ENCODE measurements at regions not wholly inside any gene's neighbourhood (a gene's known extent, or its start where the extent isn't known, plus 50 kb on each side); places are given as distances from the start of the nearest gene placed in this dataset.
"Not testable (repeated sequence)": the region's sequence is repeated elsewhere in the genome, so short reads cannot be mapped to it uniquely, and the experiment has no call there.

DNA sequence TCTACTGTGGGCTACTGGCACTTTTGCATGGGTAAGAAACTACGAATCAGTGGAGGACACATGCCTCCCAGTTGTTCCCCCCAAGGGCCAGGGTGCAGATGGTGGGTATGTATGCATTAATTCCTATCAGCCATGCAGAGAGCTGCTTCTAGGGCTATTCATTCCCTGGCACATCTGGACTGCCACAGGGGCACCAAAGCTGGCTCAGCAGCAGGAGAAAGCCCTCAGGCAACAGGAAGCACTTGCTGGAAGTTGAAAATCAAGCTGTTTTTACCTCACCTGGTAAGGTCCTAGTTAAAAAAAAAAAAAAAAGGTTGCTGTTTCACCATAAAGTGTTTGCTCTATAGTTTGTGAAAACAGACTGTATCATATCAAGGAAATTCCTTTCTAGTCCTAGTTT is 1342.6 kb downstream of the REEP3 start:
- DNase-seq (ENCODE audit: low read depth in 4 of 4, low spot score in 3 of 4): no peak

DNA sequence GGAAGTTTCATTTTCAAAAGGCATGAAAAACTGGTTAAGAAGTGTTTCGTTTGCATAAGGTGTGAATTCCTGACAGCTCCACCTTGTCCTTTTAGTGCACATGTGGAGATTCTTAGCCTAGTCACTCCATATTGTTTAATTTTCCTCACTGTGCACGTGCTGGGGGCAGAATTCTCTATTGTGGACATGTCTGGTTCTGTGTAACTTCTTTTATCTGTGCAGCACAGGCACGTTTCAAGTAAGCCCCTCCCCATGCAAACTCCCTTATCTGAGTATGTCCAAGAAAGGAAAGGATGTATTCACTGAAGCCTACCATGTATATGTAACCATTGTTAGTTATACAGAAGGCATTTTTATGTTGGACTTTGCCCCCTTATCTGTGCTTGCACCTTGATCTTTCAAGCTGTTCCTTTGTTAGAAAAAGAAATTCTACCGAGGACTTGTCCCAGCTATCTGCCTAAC is 1346.3 kb downstream of the REEP3 start:
- no peak for DNase-seq (ENCODE audit: low read depth in 4 of 4, low spot score in 3 of 4)

DNA sequence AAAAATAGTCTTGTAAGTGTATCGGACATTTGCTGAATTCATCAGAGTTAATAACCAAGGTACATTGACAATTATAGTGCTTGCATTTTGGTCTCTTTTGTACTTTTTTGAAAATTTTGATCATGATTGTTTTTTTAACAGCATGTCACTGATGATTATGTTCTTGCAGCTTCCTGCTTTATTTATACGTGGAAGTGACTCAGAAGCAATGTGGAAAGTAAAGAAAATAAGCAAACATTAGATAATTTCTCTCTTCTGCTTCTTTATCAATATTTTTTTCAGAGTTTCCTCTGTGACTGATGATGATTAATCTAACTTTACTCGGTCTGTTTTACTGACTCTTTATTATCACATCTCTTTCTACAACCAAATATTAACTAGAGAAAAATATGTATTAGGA is 1351.9 kb downstream of the REEP3 start:
- no peak for DNase-seq (ENCODE audit: low read depth in 4 of 4, low spot score in 3 of 4)

DNA sequence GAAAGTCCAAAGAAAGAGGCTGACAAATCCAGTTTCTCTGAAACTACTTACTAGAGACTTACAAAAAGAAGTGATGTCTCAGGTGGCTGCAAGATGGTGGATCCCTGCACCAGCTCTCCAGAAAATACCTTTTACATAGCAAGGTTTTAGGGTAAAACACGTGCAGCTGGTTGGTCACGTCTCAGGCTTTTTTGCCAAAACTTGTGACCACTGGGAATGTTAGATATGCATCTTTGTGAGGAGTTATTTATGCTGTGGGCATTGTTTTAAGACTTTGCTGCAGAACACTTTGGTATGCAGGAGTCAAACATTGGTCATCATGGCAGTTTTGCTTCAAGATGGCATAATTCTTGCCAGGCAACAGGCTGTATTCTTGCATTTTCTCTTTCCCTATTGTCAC is 1352.8 kb downstream of the REEP3 start:
- DNase-seq (ENCODE audit: low read depth in 4 of 4, low spot score in 3 of 4): no peak

DNA sequence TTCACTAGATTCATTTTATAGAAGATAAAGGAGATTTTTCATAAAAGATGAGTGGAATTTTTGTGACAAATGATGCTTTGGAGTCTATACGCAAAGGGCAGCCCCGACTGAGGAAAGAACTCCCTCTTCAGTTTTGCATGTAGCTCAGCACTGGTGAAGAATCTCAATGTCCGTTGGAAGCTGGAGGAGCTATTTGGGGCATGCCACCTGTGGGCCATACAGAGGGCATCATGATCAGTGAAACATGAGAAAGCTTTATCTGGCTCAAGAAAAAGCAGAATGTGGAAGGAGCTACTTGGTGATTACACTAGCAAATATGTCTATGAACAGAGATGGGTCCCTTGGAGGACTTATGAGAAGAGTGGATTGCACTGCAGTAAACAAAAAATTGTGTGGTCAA is 1359.3 kb downstream of the REEP3 start:
- no peak for DNase-seq (ENCODE audit: low read depth in 4 of 4, low spot score in 3 of 4)

DNA sequence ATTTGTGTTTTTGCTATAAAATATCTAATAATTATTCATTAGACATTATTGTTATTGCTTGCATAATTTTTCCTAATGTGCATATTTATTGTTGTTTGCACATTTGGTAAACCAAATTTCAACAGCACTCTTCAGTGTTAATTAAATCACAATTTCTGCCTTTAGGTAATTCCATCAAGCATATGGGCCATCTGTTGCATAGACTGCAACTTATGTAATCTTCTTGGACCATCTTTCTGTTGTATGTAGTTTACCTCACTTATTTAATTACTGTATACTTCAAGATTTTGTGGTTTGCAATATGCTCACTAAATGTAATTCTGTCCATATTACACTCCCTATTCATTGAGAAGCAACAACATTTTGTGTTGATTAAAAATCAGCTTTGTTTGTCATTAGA is 1360.1 kb downstream of the REEP3 start:
- DNase-seq (ENCODE audit: low read depth in 4 of 4, low spot score in 3 of 4): no peak

DNA sequence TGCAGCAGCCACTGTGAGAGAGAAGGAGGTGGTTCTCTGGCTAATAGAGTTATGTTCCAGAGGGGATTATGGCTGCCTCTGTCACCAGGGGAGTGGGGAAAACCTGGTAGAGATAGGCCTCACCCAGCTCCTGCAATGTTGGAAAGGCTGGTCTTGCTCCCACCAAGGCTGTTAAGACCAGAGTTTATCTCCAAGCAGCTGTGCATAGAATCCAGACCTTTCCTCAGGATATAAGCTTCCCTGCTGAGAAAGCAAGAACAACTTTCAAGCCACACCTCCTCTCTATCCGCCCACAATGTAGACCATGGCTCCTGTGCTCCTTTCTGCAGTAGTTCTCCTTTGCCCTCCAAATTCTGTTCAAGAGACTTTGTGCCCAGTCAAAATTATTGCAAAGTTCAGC is 1375.4 kb downstream of the REEP3 start:
- no peak for DNase-seq (ENCODE audit: low read depth in 4 of 4, low spot score in 3 of 4)

DNA sequence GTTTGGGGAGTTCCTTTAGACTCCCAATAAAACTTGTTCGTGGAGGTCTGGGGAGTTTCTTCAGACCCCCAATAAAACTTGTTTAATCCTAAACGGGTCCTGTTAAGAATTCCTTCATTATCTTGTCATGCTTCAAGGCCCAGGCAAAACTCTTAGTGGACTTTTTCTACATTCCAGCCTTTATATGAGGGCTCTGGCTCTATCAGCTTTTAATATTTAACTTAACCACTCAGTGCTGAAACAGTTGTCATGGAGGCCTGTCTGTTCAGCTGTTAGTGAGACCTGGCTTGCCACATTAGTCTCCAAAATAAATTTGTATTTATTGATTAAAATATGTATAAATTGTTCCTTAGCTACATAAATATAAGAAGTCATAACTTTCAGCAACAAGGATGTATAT is 1385.1 kb downstream of the REEP3 start:
- DNase-seq (ENCODE audit: low read depth in 4 of 4, low spot score in 3 of 4): not testable (repeated sequence)

DNA sequence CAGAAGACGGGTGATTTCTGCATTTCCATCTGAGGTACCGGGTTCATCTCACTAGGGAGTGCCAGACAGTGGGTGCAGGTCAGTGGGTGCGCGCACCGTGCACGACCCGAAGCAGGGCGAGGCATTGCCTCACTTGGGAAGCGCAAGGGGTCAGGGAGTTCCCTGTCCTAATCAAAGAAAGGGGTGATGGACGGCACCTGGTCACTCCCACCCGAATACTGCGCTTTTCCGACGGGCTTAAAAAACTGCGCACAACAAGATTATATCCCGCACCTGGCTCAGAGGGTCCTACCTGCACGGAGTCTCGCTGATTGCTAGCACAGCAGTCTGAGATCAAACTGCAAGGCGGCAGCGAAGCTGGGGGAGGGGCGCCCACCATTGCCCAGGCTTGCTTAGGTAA is 1403.1 kb downstream of the REEP3 start:
- not testable (repeated sequence) for DNase-seq (ENCODE audit: low read depth in 4 of 4, low spot score in 3 of 4)

DNA sequence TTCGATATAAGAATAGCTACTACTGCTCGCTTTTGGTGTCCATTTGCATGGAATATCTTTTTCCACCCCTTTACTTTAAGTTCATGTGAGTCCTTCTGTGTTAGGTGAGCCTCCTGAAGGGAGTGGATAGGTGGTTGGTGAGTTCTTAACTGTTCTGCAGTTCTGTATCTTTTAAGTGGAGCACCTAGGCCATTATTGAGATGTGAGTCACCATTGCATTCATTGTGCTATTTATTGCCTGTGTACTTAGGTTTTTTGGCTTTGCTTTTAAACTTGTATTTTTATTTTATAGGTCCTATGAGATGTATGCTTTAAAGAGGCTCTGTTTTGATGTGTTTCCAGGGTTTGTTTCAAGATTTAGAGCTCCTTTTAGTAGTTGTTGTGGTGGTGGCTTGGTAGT is 1430.8 kb downstream of the REEP3 start:
- no peak for DNase-seq (ENCODE audit: low read depth in 4 of 4, low spot score in 3 of 4)

DNA sequence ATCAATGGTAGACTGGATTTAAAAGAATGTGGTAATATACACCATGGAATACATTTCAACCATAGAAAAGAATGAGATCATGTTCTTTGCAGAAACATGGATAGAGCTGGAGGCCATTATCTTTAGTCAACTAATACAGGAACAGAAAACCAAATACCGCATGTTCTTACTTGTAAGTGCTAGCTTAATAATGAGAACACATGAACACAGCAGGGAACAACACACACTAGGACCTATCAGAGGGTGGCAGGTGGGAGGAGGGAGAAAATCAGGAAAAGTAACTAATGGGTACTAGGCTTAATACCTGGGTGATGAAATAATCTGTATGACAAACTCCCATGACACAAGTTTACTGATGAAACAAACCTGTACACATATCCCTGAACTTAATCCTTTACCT is 1435.2 kb downstream of the REEP3 start:
- DNase-seq (ENCODE audit: low read depth in 4 of 4, low spot score in 3 of 4): no peak

DNA sequence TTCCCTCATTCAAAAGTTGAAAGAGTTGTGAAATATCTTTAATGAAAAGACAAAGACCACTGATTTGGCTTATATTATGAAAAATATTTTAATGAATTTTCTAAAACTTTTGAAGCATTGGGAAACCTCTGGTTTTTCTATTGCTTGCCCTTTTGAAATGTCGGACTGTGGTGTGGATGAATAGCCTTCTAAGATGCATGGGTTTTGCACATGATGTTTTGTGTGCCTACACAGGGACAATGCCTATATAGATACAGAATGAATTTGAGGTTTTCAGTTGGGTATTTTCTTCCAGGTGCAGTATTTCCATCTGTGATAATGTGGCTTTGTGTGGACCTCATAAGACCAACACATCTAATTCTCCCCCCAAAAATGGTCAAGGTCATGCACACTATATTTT is 1437.9 kb downstream of the REEP3 start:
- no peak for DNase-seq (ENCODE audit: low read depth in 4 of 4, low spot score in 3 of 4)

DNA sequence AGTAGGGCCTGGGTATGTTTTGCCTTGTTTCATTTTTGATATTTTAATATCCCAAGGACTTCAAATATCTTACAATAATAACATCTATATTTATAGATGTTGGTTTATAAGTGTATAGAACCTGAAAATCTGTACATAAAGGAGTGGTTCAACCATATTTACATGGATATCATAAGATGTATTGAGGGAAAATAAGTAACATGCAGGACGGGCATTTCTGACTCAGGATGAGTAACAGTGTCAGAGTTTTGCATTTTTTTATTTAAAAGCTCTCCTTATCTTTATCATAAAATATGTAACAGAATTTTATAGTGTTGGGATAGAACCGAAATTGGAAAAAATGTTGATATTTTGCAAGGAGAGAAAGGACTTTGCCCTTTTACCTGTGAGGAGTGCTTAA is 1438.7 kb downstream of the REEP3 start:
- DNase-seq (ENCODE audit: low read depth in 4 of 4, low spot score in 3 of 4): no peak

DNA sequence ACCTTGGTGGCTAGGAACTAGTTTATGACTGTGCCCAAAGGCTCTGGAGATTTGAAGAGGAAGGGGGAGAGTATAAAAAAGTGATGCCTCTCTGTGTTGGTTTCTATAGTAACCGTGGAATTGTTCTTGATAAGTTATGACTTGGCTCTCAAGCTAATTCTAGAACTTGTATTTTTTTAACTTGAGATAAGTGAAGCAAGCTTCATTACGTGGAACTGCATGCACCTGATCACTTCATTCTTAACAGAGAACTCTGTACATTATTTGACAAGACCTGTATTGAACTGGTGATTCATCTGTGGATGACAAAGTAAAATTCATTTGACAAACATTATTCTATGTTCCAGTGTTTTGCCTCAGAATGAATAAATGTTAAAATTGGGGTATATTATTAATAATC is 1452.2 kb downstream of the REEP3 start:
- no peak for DNase-seq (ENCODE audit: low read depth in 4 of 4, low spot score in 3 of 4)

DNA sequence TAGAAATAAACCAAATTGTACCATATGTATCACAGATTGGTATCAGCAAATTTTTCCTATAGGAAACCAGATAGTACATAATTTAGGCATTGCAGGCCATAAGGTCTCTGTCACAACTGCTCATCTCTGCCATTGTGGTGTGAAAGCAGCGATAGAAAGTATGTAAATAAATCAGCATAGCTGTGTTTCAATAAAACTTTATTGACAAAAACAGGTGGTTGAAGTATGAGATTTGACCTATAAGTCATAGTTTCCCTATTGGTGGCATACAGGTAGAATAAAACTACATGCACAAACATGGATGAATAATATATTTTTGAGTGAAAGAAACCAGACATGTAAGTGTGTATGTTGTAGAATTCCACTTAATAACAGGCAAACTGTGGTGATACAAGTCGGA is 1454.9 kb downstream of the REEP3 start:
- no peak for DNase-seq (ENCODE audit: low read depth in 4 of 4, low spot score in 3 of 4)

DNA sequence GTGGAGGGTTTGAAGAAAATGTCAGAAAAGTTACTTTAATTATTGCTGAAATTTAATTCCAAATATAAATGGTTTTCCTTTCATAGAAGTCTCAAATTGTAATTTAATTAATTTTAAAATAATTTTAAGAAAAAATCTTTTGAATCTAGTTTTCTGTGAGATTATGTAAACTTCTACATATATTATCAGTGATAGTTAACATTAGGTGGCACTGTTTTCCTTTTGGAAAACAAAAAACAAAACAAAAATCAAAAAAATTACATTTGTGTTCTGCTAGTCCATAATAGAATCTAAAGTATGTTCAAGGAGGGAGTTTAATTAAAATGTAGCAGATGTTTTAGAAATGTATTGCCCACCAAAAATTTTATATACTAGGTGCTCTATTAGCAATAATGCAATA is 1456.7 kb downstream of the REEP3 start:
- no peak for DNase-seq (ENCODE audit: low read depth in 4 of 4, low spot score in 3 of 4)

DNA sequence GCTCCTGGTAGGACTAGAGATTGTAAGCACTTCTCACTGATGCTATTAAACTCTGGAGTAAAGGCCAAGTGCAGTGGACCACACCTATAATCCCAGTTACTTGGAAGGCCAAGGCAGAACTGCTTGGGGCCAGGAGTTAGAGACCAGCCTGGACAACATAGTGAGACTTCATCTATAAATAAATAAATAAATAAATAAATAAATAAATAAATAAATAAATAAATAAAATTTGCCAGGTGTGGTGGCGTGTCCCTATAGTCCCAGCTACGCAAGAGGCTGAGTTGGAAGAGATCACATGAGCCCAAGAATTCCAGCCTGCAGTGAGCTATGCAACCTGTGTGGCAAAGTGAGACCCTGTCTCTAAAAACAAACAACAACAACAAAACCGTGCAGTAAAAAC is 1475.7 kb downstream of the REEP3 start:
- DNase-seq (ENCODE audit: low read depth in 4 of 4, low spot score in 3 of 4): no peak

DNA sequence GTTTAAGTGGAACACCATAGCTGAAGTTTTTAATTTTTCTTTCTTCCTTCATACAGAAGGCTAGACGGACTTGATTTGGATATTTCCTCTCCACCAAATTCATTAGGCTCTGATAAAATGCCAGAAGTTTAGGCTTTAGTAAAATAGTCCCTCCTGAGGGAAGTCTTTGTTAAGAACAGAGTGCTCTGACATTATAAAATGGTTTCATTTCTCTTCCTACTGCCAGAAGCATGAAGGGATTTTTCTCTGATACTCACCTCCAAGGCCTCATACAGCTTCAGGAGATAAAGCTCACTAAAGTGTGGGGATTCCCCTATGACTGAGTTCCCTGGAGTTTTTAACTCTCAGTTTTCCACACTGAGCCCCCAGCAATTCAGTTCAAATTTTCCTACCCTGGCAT is 1489.6 kb downstream of the REEP3 start:
- DNase-seq (ENCODE audit: low read depth in 4 of 4, low spot score in 3 of 4): no peak

DNA sequence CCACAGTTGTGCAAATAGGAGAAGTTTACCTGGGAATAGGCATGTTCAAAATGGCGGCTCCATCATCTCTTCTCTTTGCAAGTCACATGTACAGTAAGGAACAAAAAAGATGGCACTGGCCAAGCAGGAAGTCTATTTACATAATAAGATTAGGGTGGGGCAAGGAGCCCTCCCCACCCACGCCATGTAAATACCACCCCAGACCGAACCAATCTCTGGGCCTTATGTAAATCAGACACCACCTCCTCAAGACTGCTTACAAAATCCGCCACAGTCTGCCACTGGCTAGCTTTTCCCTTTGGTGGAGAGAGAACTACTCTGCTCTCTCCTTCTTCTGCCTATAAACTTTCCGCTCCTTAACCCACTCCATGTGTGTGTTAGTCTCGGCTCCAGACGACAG is 1496.3 kb downstream of the REEP3 start:
- DNase-seq (ENCODE audit: low read depth in 4 of 4, low spot score in 3 of 4): no peak

DNA sequence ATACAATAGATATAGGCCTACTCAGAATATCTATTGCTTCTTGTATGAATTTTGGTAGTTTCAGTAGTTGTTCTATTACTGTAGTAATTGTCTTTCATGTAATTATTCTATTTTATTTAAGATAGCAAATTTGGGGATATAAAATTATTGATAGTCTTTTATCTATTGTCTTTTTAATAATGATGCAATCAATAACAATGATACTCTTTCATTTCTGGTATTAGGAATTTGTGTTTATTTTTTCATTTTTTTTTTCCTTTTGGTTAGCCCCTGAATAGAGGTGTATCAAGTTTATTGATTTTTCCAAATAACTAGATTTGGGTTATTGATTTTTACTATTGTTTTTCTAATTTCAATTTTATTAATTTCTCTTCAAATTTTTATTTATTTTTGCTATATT is 1503.7 kb downstream of the REEP3 start:
- DNase-seq (ENCODE audit: low read depth in 4 of 4, low spot score in 3 of 4): no peak

DNA sequence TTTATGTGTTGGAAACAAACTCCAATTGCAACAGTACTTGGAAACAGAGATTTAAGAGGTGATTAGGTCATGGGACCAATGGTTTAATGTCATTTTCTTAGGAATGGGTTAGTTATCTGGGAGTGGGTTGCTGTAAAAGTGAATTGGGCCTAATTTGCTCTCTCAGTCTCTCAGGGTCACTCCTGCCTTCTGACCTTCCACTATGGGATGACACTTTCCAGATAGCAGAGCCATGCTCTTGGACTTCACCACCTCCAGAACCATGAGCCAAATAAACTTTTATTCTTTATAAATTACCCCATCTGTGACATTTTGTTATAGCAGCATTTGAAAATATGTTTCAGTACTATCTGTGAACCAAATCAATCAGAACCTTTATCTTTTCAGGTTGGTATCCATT is 1509.1 kb downstream of the REEP3 start:
- no peak for DNase-seq (ENCODE audit: low read depth in 4 of 4, low spot score in 3 of 4)

DNA sequence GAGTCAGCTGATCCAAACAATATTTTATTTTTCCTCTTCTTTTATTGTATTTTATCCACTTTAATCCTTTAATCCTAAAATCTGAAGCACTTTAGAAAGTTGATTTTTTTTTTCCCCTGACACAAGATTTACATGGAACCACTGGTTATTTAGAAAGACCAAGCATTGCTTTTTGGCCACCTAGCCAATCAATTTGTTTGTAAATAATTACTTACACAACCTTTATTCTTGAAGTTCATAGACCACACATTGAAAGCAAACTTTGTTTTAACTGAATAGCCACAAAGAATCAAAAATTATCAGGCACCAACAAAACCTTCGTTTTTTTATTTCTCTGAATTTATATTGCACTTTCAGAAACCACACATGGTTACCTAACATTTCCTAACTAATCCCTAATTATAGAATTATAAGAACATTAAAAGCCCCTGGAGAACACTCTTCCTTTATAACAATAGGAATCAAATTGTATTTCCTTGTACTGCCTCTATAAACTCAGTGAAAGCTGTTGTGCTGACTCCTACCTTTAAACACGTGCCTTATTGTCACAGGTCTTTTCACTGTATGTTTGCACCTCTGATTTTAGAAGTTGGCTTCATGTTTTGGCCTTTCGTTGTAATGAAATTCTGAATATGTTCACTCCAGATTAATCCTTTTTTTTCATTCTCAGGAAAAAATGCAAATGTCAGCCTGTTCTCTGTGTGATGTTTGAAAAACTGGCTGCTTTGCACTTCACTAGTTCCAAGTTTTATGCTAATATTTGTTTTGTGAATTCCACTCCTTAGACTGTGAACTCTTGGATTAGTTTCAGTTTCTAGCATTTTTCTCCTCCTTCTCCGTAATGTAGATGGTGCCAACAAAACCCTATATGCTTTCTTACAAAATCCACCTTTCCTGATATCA is 1511.9 kb downstream of the REEP3 start:
- DNase-seq (ENCODE audit: low read depth in 4 of 4, low spot score in 3 of 4): peak in 1 of 4 donors; percentile 3

DNA sequence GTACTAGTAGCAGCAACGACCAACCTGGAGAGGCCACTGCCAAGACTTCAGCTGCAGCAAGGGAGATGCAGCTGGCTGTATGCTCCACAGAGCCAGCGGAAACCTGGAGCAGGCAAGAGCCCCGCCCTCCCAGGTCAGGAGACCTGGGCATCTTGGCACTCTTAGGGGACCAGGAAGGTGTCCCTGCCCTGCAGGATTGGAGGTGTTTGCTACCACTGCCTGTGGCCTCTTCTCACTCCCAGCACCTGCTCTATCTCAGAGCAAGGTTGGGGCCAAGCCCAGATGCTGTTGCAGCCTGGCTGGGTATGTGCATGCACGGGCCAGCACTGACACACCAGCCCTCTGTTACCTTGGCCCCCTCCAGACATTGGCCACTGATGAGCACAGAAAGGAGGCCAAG is 1512.8 kb downstream of the REEP3 start:
- no peak for DNase-seq (ENCODE audit: low read depth in 4 of 4, low spot score in 3 of 4)
